IPS-15b (cell line): ENCODE measurements at regions not wholly inside any gene's neighbourhood (a gene's known extent, or its start where the extent isn't known, plus 50 kb on each side); places are given as distances from the start of the nearest gene placed in this dataset.
"Not testable (repeated sequence)": the region's sequence is repeated elsewhere in the genome, so short reads cannot be mapped to it uniquely, and the experiment has no call there.

Experiments
- H3K27me3 ChIP-seq: one replicate; pipeline ENCODE4 v1.6.1; 2013; ENCODE audit warnings: low read length; ENCODE audit not compliant: control insufficient read depth, insufficient read depth
- H3K36me3 ChIP-seq: one replicate; pipeline ENCODE4 v1.6.1; 2013; ENCODE audit warnings: low read length; ENCODE audit not compliant: control insufficient read depth, insufficient read depth
- H3K4me1 ChIP-seq: one replicate; pipeline ENCODE4 v1.6.1; 2013; ENCODE audit warnings: mild to moderate bottlenecking, low read length; ENCODE audit not compliant: control insufficient read depth, insufficient read depth
- H3K4me3 ChIP-seq: one replicate; pipeline ENCODE4 v1.5.1; 2013; ENCODE audit warnings: low read depth, low read length
- H3K9ac ChIP-seq: one replicate; pipeline ENCODE4 v1.6.1; 2013; ENCODE audit warnings: low read depth, mild to moderate bottlenecking, low read length
- H3K9me3 ChIP-seq: one replicate; pipeline ENCODE4 v1.6.1; 2013; ENCODE audit warnings: mild to moderate bottlenecking, low read length; ENCODE audit not compliant: control insufficient read depth, insufficient read depth

- no peaks in the 10 kb centered on the region for H3K9me3 ChIP-seq
- no peaks in the 10 kb centered on the region for H3K36me3 ChIP-seq
- no peaks in the 10 kb centered on the region for H3K4me1 ChIP-seq
These were observed 87.3 kb upstream of the NAMPT start for GRCh38 chr7:106372126-106372525.

GRCh38 chr7:106371629-106372028 lies 86.8 kb upstream of the NAMPT start:
- no peak overlapping the region for H3K4me3 ChIP-seq
- no peaks in the 10 kb centered on the region for H3K4me1 ChIP-seq
- no peaks in the 10 kb centered on the region for H3K27me3 ChIP-seq
- no peak overlapping the region for H3K9ac ChIP-seq
- H3K36me3 ChIP-seq, result no peaks in the 10 kb centered on the region
- H3K9me3 ChIP-seq, result no peaks in the 10 kb centered on the region

More at GRCh38 chr7:106372126-106372525, 87.3 kb upstream of the NAMPT start:
- Histone ChIP-seq H3K4me3 (no peak overlapping the region), H3K9ac (no peak overlapping the region), H3K27me3 (no peaks in the 10 kb centered on the region)

- no peaks in the 10 kb centered on the region for H3K4me1 ChIP-seq
- no peaks in the 10 kb centered on the region for H3K9me3 ChIP-seq
- no peak overlapping the region for H3K4me3 ChIP-seq
- H3K27me3 ChIP-seq, result no peaks in the 10 kb centered on the region
- no peak overlapping the region for H3K9ac ChIP-seq
- H3K36me3 ChIP-seq, result no peaks in the 10 kb centered on the region
These were observed 85.8 kb upstream of the NAMPT start for GRCh38 chr7:106370542-106370941.

GRCh38 chr7:106369816-106370215 lies 85.0 kb upstream of the NAMPT start:
- no peaks in the 10 kb centered on the region for H3K4me1 ChIP-seq
- H3K9me3 ChIP-seq, result no peaks in the 10 kb centered on the region

GRCh38 chr7:106369352-106369751 lies 84.6 kb upstream of the NAMPT start:
- no peak overlapping the region for H3K9ac ChIP-seq
- H3K4me3 ChIP-seq, result no peak overlapping the region
- no peaks in the 10 kb centered on the region for H3K27me3 ChIP-seq
- no peaks in the 10 kb centered on the region for H3K9me3 ChIP-seq
- no peaks in the 10 kb centered on the region for H3K36me3 ChIP-seq
- H3K4me1 ChIP-seq, result no peaks in the 10 kb centered on the region

More at GRCh38 chr7:106369816-106370215, 85.0 kb upstream of the NAMPT start:
- Histone ChIP-seq H3K4me3 (no peak overlapping the region), H3K27me3 (no peaks in the 10 kb centered on the region), H3K9ac (no peak overlapping the region), H3K36me3 (no peaks in the 10 kb centered on the region)

- Histone ChIP-seq H3K4me1 (no peaks in the 10 kb centered on the region), H3K36me3 (no peaks in the 10 kb centered on the region), H3K9me3 (no peaks in the 10 kb centered on the region), H3K4me3 (no peak overlapping the region), H3K27me3 (no peaks in the 10 kb centered on the region), H3K9ac (no peak overlapping the region)
These were observed 82.9 kb upstream of the NAMPT start for GRCh38 chr7:106367664-106368063.

- Histone ChIP-seq H3K36me3 (no peaks in the 10 kb centered on the region), H3K4me3 (no peak overlapping the region), H3K27me3 (no peaks in the 10 kb centered on the region), H3K9me3 (no peaks in the 10 kb centered on the region), H3K4me1 (no peaks in the 10 kb centered on the region), H3K9ac (no peak overlapping the region)
These were observed 82.2 kb upstream of the NAMPT start for GRCh38 chr7:106367018-106367420.

GRCh38 chr7:106365252-106366005 lies 80.6 kb upstream of the NAMPT start:
- H3K27me3 ChIP-seq, result no peaks in the 10 kb centered on the region
- H3K9ac ChIP-seq, result no peak overlapping the region
- no peak overlapping the region for H3K4me3 ChIP-seq
- no peaks in the 10 kb centered on the region for H3K4me1 ChIP-seq
- no peaks in the 10 kb centered on the region for H3K9me3 ChIP-seq
- H3K36me3 ChIP-seq, result no peaks in the 10 kb centered on the region

GRCh38 chr7:106362507-106362906 lies 77.7 kb upstream of the NAMPT start:
- not testable (repeated sequence) for H3K36me3 ChIP-seq, H3K4me3 ChIP-seq, H3K9me3 ChIP-seq, H3K4me1 ChIP-seq, H3K27me3 ChIP-seq, H3K9ac ChIP-seq

- Histone ChIP-seq H3K9ac (no peak overlapping the region), H3K27me3 (no peaks in the 10 kb centered on the region), H3K9me3 (no peaks in the 10 kb centered on the region), H3K4me3 (no peak overlapping the region), H3K36me3 (no peaks in the 10 kb centered on the region), H3K4me1 (no peaks in the 10 kb centered on the region)
These were observed 73.4 kb upstream of the NAMPT start for GRCh38 chr7:106358103-106358663.

- no peaks in the 10 kb centered on the region for H3K9me3 ChIP-seq
- no peaks in the 10 kb centered on the region for H3K36me3 ChIP-seq
- no peaks in the 10 kb centered on the region for H3K4me1 ChIP-seq
- H3K9ac ChIP-seq, result no peak overlapping the region
- H3K4me3 ChIP-seq, result no peak overlapping the region
- no peaks in the 10 kb centered on the region for H3K27me3 ChIP-seq
These were observed 72.9 kb upstream of the NAMPT start for GRCh38 chr7:106357675-106358074.

GRCh38 chr7:106354822-106355221 lies 70.0 kb upstream of the NAMPT start:
- Histone ChIP-seq H3K9me3 (no peaks in the 10 kb centered on the region), H3K4me3 (no peak overlapping the region), H3K9ac (no peak overlapping the region), H3K4me1 (no peaks in the 10 kb centered on the region), H3K36me3 (no peaks in the 10 kb centered on the region), H3K27me3 (no peaks in the 10 kb centered on the region)
